ENCODE measurements at regions not wholly inside any gene's neighbourhood (a gene's known extent, or its start where the extent isn't known, plus 50 kb on each side); places are given as distances from the start of the nearest gene placed in this dataset.
"Not testable (repeated sequence)": the region's sequence is repeated elsewhere in the genome, so short reads cannot be mapped to it uniquely, and the experiment has no call there.

DNA sequence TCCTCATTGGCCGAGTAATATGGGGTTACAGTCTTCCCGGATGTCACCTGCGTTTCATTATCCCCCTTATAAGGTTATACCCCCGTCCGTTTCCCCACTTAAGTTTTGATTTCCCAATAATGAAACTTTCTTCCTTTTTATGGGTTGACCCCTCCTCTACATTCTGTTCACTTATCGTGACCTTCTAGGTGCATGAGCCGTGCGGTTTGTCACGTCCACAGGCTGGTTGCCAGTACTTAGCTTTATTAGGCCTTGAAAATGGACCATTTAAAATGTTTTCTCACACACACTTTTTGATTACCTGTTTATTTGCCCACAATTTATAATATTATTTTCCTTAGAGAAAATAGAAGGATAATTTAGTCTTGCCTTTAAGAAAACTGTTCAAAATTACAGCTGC is 111.5 kb downstream of the FAM174A start:
- Mint-ChIP-seq H3K4me1 (ENCODE audit: low read depth, unreplicated experiment) (no peaks in the 10 kb centered on the region), H3K27ac (ENCODE audit: unreplicated experiment) (no peak overlapping the region), H3K9me3 (ENCODE audit: unreplicated experiment) (no peaks in the 10 kb centered on the region), H3K4me3 (ENCODE audit: unreplicated experiment) (no peak overlapping the region), H3K27me3 (ENCODE audit: unreplicated experiment) (no peaks in the 10 kb centered on the region), H3K36me3 (ENCODE audit: unreplicated experiment) (no peaks in the 10 kb centered on the region)
- no peak for DNase-seq
- no peak for TF ChIP-seq CTCF (IDR thresholded peaks at IDR 0.05; ENCODE audit: partially characterized antibody, unreplicated experiment)

DNA sequence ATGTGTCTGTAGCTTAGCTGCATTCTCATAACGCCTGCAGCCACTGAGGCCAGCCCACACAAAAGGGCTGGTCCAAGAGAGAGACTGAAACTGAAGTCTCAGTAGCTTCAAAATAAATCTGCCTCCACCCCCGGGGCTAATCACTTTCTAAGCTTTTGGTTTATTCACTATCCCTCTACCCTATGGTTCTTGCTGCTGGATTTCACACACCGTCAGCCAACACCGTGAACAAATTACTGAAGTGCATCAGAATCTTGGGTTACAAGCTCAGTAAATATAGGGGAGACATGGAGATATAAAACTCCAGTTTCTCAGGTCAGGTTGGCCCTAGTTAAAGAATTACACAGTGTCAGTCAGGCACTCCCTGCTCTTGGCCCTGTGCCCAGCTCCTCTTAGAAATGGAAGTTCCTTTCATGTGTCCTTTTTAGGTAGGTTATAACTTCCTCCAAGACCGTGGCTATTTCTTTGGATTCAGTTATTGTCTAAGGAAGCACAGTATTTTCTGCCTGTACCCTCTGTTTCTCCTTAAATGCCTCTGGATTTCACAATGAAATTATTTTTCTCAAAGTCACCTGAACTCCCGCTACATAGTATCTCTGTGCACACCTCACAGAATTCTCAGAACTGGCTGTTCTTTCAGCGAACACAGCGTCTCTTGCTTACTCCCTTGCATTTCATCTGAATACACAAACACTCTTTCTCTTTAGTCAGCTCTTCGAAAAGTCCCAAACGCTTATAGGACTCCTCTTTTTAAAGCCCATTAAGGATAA is 112.5 kb downstream of the FAM174A start:
- H3K27ac Mint-ChIP-seq (ENCODE audit: unreplicated experiment): no peak overlapping the region
- H3K27me3 Mint-ChIP-seq (ENCODE audit: unreplicated experiment): no peaks in the 10 kb centered on the region
- H3K9me3 Mint-ChIP-seq (ENCODE audit: unreplicated experiment): no peaks in the 10 kb centered on the region
- no peaks in the 10 kb centered on the region for H3K36me3 Mint-ChIP-seq (ENCODE audit: unreplicated experiment)
- TF ChIP-seq CTCF (IDR thresholded peaks at IDR 0.05; ENCODE audit: partially characterized antibody, unreplicated experiment): no peak
- H3K4me1 Mint-ChIP-seq (ENCODE audit: low read depth, unreplicated experiment): no peaks in the 10 kb centered on the region
- no peak for DNase-seq
- H3K4me3 Mint-ChIP-seq (ENCODE audit: unreplicated experiment): no peak overlapping the region

GRCh38 chr5:100654895-100655294 is 119.7 kb downstream of the FAM174A start:
- no peak for TF ChIP-seq CTCF (IDR thresholded peaks at IDR 0.05; ENCODE audit: partially characterized antibody, unreplicated experiment)
- DNase-seq: no peak
- Mint-ChIP-seq H3K4me1 (ENCODE audit: low read depth, unreplicated experiment) (no peaks in the 10 kb centered on the region), H3K27ac (ENCODE audit: unreplicated experiment) (no peak overlapping the region), H3K9me3 (ENCODE audit: unreplicated experiment) (no peaks in the 10 kb centered on the region), H3K4me3 (ENCODE audit: unreplicated experiment) (no peak overlapping the region), H3K27me3 (ENCODE audit: unreplicated experiment) (no peaks in the 10 kb centered on the region), H3K36me3 (ENCODE audit: unreplicated experiment) (no peaks in the 10 kb centered on the region)

DNA sequence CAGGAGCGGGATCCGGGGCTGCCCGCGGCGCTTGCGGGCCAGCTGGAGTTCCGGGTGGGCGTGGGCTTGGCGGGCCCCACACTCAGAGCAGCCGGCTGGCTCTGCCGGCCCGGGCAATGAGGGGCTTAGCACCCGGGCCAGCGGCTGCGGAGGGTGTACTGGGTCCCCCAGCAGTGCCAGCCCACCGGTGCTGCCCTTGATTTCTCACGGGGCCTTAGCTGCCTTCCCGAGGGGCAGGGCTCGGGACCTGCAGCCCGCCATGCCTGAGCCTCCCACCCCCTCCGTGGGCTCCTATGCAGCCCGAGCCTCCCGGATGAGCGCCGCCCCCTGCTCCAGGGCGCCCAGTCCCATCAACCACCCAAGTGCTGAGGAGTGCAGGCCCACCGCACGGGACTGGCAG is 121.6 kb downstream of the FAM174A start:
- not testable (repeated sequence) for H3K4me3 Mint-ChIP-seq (ENCODE audit: unreplicated experiment); H3K27me3 Mint-ChIP-seq (ENCODE audit: unreplicated experiment)

GRCh38 chr5:100659080-100659795 is 124.1 kb downstream of the FAM174A start:
- DNase-seq: no peak
- Mint-ChIP-seq H3K4me3 (ENCODE audit: unreplicated experiment) (no peak overlapping the region), H3K4me1 (ENCODE audit: low read depth, unreplicated experiment) (no peaks in the 10 kb centered on the region), H3K27ac (ENCODE audit: unreplicated experiment) (no peak overlapping the region), H3K9me3 (ENCODE audit: unreplicated experiment) (no peaks in the 10 kb centered on the region), H3K27me3 (ENCODE audit: unreplicated experiment) (no peaks in the 10 kb centered on the region), H3K36me3 (ENCODE audit: unreplicated experiment) (no peaks in the 10 kb centered on the region)
- no peak for TF ChIP-seq CTCF (IDR thresholded peaks at IDR 0.05; ENCODE audit: partially characterized antibody, unreplicated experiment)

More for the DNA sequence above, 121.6 kb downstream of the FAM174A start:
- H3K27ac Mint-ChIP-seq (ENCODE audit: unreplicated experiment); H3K36me3 Mint-ChIP-seq (ENCODE audit: unreplicated experiment); DNase-seq; H3K9me3 Mint-ChIP-seq (ENCODE audit: unreplicated experiment); H3K4me1 Mint-ChIP-seq (ENCODE audit: low read depth, unreplicated experiment): not testable (repeated sequence)

All from glutamatergic neuron (in vitro differentiated cells).